ENCODE measurements at regions not wholly inside any gene's neighbourhood (a gene's known extent, or its start where the extent isn't known, plus 50 kb on each side); places are given as distances from the start of the nearest gene placed in this dataset.

GRCh38 chr2:18084376-18084775 lies 205.9 kb downstream of the KCNS3 start:
- H3K9me3 ChIP-seq (ENCODE audit: control insufficient read depth, insufficient read depth, low read length) = no peaks in the 10 kb centered on the region
- H3K27ac ChIP-seq (ENCODE audit: low read depth, low read length) = no peak overlapping the region
- no peaks in the 10 kb centered on the region for H3K79me2 ChIP-seq (ENCODE audit: control insufficient read depth, low read length)
- H4K20me1 ChIP-seq (ENCODE audit: control insufficient read depth, insufficient read depth, low read depth, low read length) = no peaks in the 10 kb centered on the region
- H3K4me1 ChIP-seq (ENCODE audit: control insufficient read depth, low read length) = no peaks in the 10 kb centered on the region
- no peak overlapping the region for H3K4me2 ChIP-seq (ENCODE audit: low read length)
- no peak overlapping the region for H3K4me3 ChIP-seq (ENCODE audit: low read length)
- H3K27me3 ChIP-seq (ENCODE audit: control insufficient read depth, low read length) = no peaks in the 10 kb centered on the region
- TF ChIP-seq EZH2phosphoT487 (IDR thresholded peaks at IDR 0.05; ENCODE audit: borderline replicate concordance, low read length) = no peak
- TF ChIP-seq, protein P1, sequence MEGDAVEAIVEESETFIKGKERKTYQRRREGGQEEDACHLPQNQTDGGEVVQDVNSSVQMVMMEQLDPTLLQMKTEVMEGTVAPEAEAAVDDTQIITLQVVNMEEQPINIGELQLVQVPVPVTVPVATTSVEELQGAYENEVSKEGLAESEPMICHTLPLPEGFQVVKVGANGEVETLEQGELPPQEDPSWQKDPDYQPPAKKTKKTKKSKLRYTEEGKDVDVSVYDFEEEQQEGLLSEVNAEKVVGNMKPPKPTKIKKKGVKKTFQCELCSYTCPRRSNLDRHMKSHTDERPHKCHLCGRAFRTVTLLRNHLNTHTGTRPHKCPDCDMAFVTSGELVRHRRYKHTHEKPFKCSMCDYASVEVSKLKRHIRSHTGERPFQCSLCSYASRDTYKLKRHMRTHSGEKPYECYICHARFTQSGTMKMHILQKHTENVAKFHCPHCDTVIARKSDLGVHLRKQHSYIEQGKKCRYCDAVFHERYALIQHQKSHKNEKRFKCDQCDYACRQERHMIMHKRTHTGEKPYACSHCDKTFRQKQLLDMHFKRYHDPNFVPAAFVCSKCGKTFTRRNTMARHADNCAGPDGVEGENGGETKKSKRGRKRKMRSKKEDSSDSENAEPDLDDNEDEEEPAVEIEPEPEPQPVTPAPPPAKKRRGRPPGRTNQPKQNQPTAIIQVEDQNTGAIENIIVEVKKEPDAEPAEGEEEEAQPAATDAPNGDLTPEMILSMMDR (IDR thresholded peaks at IDR 0.05; ENCODE audit: low read depth, low read length, poor library complexity, severe bottlenecking) = no peak
- no peaks in the 10 kb centered on the region for H3K36me3 ChIP-seq (ENCODE audit: control insufficient read depth, low read length)
- H3K9me2 ChIP-seq (replicated peaks; ENCODE audit: control insufficient read depth, low read length) = no peaks in the 10 kb centered on the region
- H3F3A ChIP-seq (ENCODE audit: control insufficient read depth, insufficient read depth) = no peaks in the 10 kb centered on the region

- H4K20me1 ChIP-seq (ENCODE audit: control insufficient read depth, insufficient read depth, low read depth, low read length) = no peaks in the 10 kb centered on the region
- no peak overlapping the region for H3K4me3 ChIP-seq (ENCODE audit: low read length)
- no peaks in the 10 kb centered on the region for H3K36me3 ChIP-seq (ENCODE audit: control insufficient read depth, low read length)
- H3K79me2 ChIP-seq (ENCODE audit: control insufficient read depth, low read length) = no peaks in the 10 kb centered on the region
- H3K9me3 ChIP-seq (ENCODE audit: control insufficient read depth, insufficient read depth, low read length) = no peaks in the 10 kb centered on the region
- no peaks in the 10 kb centered on the region for H3F3A ChIP-seq (ENCODE audit: control insufficient read depth, insufficient read depth)
- no peaks in the 10 kb centered on the region for H3K4me1 ChIP-seq (ENCODE audit: control insufficient read depth, low read length)
- TF ChIP-seq, protein P1 (IDR thresholded peaks at IDR 0.05; ENCODE audit: low read depth, low read length, poor library complexity, severe bottlenecking) = no peak
- TF ChIP-seq EZH2phosphoT487 (IDR thresholded peaks at IDR 0.05; ENCODE audit: borderline replicate concordance, low read length) = no peak
- no peak overlapping the region for H3K27ac ChIP-seq (ENCODE audit: low read depth, low read length)
- H3K27me3 ChIP-seq (ENCODE audit: control insufficient read depth, low read length) = no peaks in the 10 kb centered on the region
- H3K9me2 ChIP-seq (replicated peaks; ENCODE audit: control insufficient read depth, low read length) = no peaks in the 10 kb centered on the region
- no peak overlapping the region for H3K4me2 ChIP-seq (ENCODE audit: low read length)
Measured at GRCh38 chr2:18083806-18084205, 205.3 kb downstream of the KCNS3 start.

DNA sequence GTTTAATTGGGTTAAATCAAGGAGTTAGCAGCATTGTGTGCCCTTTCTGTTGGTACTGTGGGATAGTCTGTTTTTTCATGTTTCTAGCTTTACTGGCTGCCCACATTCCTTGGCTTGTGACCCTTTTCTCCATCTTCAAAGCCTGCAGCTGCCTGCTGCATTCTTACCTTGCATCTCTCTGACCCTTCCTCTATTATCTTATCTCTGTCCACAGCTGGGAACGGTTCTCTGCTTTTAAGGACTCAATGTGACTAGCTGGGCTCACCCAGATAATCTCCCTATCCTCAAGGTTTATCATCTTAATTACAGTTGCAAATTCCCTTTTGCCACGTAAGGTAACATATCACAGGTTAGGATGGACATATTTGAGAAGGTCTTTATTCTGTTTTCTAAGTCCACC lies 199.7 kb downstream of the KCNS3 start:
- no peak for TF ChIP-seq EZH2phosphoT487 (IDR thresholded peaks at IDR 0.05; ENCODE audit: borderline replicate concordance, low read length)
- TF ChIP-seq, protein P1 (IDR thresholded peaks at IDR 0.05; ENCODE audit: low read depth, low read length, poor library complexity, severe bottlenecking) = no peak
- H3K4me2 ChIP-seq (ENCODE audit: low read length) = no peak overlapping the region
- H3K4me1 ChIP-seq (ENCODE audit: control insufficient read depth, low read length) = no peaks in the 10 kb centered on the region

More for the DNA sequence above, 199.7 kb downstream of the KCNS3 start:
- no peaks in the 10 kb centered on the region for H4K20me1 ChIP-seq (ENCODE audit: control insufficient read depth, insufficient read depth, low read depth, low read length)
- H3K27me3 ChIP-seq (ENCODE audit: control insufficient read depth, low read length) = no peaks in the 10 kb centered on the region
- H3K4me3 ChIP-seq (ENCODE audit: low read length) = no peak overlapping the region
- H3F3A ChIP-seq (ENCODE audit: control insufficient read depth, insufficient read depth) = no peaks in the 10 kb centered on the region
- no peaks in the 10 kb centered on the region for H3K79me2 ChIP-seq (ENCODE audit: control insufficient read depth, low read length)
- H3K9me2 ChIP-seq (replicated peaks; ENCODE audit: control insufficient read depth, low read length) = no peaks in the 10 kb centered on the region
- no peaks in the 10 kb centered on the region; the same call in 1 of the 2 replicates for H3K9me3 ChIP-seq (ENCODE audit: control insufficient read depth, insufficient read depth, low read length)
- no peaks in the 10 kb centered on the region for H3K36me3 ChIP-seq (ENCODE audit: control insufficient read depth, low read length)
- H3K27ac ChIP-seq (ENCODE audit: low read depth, low read length) = no peak overlapping the region
